ENCODE measurements at regions not wholly inside any gene's neighbourhood (a gene's known extent, or its start where the extent isn't known, plus 50 kb on each side); places are given as distances from the start of the nearest gene placed in this dataset.

DNA sequence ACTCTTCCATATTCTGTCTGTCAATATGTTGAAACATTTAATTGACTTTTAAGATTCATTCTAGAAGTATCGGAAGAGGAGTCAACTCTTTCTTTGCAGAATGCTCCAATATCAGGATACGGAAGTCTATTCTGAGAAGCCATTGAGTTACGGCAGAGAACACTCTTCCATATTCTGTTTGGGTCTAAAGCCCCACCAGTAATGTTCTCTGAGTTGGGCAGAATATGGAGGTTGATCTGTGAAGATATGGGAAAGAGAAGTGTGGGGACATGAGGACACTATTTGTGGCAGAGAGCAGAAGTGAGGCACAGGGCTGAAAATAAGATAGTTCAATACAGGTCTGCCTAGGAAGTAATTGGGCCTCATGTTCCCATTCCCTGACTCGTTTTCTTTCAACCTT is 300.0 kb downstream of the DIRAS2 start:
- DNase-seq: no peak

DNA sequence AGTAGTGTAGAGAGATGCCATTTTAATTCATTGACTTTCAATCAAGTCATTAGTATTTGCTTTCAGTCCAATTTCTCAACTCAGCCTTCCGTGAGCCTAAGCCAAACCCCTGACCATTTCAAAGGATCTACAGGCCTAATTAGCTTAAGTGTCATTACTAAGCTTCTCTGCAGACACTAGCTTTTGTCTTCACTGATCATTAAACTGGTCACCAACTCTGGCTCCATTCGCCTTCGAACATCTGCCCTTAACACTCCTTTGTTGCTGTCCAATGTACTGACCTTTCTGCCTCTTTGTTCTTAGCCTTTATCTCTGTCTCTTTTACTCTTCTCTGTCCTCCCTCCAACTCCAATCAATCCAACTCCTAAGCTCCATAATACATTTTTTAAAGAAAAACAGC is 299.3 kb downstream of the DIRAS2 start:
- no peak for DNase-seq

DNA sequence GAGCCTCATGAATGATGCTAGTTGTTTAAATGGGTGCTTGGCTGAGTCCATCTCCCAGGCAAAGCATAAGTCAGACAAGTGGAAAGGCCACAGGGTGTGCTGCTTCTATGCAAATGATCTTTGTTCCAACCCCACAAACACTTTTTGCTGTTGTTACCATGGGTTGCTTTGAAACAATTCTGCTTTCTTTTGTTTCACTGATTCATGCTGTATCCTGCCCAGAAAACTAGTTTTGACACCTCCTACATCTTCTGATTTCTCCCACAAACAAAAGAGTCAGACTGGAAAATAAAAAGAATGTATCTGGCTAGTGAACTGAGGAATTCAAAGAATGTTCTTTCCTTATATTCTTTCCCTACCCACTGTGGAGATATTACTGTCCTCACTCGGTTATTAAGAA is 298.6 kb downstream of the DIRAS2 start:
- DNase-seq: no peak

DNA sequence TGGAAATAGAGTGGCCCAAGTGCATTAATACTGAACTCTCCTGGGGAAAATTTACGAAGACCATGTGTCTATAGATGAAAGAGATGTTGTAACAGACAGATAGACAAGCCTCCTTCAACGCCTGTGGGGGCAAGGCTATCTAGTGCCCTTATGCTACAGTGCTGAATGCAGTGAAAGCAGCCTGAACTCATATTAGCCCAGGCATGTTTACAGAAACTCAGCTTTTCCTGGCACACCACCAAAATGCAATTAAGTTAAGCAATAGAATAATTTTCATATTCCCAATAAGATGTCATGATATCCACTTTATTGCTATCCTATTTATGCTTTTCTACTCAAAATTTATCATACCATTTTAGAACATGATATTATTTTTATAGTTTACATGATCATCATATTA is 277.0 kb downstream of the DIRAS2 start:
- DNase-seq: no peak

DNA sequence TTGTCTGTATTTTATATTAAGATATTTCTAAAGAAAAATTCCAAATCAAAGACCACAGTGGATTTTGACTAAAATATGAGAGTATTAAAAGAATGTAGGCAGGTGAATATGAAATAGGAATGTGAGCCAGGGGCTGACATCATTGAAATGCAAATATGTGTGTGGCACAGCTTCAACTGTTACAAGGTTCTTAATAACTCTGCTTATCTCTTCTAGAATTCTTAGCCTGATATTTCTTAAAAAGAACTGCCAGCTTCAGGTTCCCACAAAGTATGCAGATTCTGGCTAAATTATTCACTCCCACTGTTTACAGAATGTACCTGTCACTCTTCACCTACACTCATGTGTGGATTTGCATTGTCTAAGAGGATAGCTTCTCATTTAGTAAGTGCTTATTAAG is 274.4 kb downstream of the DIRAS2 start:
- DNase-seq: no peak

DNA sequence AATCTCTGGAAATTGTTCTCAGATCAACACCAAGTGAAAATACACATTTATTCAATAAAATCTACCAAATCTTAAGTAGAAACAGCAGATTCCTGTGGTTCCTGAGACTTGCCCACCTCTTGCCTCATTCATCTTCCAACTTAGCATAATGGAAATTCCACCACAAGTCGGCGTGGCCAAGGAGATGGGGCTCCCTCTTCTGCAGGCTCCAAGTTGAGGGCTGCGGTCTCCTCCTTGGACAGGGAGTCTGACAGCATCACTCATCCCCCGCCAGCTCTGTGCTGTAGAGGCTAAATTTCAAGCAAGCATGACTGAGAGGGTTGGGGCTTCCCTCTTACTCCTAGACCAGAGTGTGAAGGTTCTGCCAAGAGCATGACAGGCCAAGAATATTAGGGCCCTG is 273.7 kb downstream of the DIRAS2 start:
- no peak for DNase-seq

DNA sequence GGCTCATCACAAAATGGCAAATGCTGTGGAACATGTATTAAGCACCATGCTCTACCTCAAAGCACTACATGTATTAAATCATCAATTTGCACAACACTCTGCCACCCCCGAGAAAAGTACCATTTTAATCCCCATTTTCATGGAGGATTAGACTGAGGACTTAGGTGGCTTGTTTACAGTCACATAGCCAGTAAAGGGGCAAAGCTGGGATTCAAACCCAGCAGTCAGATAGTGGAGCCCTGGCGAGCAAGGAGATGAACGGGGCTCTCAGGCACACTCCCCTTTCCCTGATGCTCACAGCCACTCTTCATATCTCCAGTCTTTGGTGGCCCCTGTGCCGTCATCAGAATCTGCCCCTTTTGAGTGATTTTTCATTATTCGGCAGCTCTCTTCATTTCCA is 262.9 kb downstream of the DIRAS2 start:
- DNase-seq: no peak

DNA sequence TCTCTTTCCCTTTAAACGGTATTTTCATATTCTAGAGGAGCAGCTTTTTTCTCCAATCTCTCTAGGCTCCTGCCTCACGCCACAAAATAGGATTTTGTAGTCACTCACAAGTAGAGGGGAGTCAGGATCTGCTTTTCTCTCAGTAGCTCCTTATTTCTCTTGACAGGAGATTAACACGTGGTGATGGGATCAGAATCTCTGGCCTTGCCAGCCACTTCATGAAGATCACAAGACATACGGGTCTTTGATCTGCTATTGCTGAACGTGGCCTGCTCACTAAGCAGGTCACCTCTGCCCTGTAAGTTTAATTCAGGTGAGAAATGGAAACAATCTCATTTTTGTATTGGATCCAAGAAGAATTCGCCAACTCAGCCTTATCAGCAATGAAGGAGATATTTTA is 257.5 kb downstream of the DIRAS2 start:
- DNase-seq: no peak

DNA sequence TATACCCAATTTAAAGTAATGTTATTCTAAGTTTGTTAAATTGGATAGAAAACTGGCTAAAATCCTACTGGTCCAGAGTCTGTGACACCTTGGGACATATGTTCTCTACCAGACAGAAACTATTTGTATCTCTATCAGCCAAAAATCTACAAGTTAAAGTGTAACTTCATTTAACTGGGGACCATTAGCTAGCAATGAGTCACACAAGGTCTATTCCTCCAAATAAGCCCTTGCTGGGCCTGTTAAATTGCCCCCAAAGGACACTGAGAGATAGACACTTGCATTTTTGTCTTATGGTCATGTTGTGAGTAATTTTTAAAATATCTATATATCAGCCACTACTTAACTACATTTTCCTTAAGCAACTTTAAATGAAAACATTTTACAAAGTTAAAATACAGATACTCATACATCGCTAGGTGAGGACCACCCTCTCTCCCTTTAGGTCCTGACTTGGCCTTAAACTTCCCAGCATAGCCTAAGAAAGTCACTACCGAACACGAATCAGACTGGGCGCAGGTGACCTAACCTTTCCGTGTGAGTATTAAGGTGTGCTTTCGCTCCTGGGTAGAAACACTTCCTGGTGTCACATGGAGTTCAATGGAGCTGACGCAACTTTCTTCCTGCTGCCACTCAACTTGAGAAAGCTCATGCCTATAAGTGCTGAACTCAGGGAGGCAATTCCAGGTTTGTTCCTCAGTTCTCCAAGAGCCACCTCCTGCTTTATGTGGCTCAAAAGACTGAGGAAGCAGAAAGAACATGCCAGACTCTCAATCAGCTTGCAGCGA is 249.1 kb downstream of the DIRAS2 start:
- DNase-seq: no peak

DNA sequence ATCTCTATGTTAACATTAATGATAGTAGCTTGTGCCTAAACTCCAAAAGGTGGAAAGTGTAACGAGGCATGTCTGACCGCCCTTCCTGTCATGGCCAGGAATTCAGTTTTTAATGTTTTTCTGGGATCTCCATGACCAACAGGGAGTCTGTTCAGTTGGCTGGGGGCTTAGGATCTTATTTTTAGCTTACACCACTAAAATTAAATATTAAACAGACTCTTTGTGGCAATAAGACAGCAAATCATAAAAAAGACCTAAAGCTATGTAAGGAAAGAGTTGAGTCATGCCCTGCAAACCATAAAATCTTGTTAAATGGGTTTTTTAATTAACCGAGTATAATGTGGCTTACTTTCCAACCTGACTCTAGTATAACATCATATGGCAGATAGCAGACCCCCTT is 247.8 kb downstream of the DIRAS2 start:
- DNase-seq: no peak

DNA sequence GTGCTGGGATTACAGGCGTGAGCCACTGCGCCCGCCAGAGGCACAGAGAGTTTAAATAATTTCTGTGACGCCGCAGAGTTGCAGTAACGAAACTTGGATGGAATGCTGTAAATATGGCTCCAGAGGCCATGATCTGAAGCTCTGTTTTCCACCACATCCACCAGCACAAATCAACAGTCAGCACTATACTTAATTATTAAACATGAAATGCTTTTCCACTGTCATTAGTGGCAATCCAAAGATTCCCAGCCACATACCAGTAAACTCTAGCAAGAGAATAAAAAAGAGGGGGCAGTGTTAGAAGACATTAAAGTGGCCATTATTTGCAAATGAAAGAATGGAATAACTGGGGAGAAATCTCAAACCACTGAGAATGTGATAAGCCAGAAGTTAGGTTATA is 242.5 kb downstream of the DIRAS2 start:
- no peak for DNase-seq

DNA sequence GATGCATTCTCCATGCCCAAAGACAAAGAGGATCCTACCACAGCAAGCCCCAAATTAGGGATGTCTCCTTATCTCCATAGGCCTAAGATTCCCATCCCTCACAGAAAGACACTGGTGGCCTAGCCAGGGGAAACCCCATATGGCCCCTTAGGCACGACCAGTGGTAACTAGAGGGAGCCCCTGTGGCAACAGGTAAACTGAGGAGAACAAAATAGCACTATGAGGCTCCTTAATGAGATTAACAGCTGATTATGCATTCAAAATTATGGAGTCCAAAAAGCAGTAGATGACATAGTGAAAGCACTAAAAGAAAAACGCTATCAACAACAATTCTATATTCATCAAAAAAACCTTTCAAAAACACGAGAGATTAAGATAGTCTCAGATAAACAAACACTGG is 234.0 kb downstream of the DIRAS2 start:
- DNase-seq: no peak

DNA sequence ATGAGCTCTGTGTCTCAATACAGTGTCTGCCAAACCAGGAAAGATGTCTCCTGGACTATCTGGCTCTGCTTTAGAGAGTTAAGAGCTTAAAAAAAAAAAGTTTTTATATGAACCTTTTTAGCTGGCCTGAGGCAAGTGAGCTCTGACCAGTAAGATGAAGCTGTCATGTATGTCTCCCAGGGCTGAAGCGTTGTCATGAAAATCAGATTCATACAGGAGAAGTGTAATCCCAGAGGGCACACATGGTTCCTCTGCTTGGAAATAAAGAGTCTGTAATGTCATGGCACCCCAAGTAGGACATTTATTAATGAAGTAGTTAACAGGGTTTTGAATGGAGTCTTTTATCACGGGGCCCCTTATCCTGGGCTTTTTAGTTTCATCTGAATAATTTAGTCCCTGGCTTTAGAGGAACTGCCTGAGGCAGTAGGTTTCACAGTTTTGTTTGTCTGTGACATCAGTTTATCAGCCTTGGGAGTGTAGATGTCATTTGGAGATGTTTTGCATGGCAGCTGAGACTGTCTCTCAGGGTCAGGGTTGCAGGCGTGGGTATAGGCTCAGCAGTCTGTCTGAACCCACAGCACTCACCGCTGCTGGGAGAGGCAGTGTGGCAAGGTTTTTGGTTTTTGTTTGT is 223.3 kb downstream of the DIRAS2 start:
- no peak for DNase-seq

DNA sequence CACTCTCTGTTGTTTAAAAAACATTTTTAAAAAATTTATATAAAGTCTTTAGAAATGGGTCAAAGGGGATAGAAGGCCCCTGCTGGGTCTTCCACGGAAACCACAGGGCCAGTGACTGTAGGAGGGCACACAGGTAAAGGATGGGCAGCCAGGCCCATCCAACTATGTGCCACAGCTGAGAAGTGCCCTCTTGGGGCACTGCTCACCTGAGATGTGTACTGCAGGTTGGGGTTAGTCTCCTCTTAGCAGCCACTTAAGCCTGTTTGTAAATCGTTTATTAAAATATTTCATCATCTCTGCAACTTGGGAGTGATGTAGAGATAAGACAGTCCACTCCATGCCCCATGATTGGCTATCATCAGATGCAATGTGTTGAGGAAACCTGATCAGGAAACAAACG is 222.4 kb downstream of the DIRAS2 start:
- DNase-seq: no peak

DNA sequence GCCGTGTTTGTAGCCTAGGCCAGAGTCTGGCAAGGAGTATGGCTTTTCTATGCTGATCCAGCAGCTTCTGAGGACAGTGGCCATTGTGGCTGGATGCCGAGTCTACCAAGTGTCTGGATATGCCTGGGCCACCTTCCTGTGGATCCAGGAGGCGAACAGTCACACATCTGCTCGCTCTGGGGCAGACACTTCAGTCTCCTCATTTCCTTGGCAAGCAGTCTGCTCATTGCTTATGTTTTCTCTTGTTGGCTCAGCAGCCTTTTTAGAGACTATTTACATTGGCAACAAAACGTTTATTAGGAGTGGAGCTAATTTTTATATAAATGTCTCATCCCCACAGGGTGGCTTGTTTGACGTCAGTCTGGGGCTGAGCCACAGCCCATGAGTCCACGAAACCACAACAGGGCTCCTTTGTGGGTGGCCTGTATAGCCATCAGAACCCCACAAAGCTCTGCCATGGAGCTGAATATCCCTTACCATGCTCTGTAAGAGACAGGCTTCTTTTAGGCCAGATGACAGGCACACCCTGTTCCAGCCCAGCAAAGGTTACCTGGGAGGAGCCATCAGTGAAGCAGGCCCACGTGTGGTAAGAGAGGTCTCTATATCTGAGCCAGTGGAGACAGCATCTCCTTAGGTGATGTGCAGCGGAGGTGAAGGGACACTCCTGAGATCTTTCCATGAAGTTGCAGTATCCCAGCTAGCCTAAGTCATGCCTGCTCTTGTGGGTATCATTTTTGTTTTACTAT is 221.7 kb downstream of the DIRAS2 start:
- no peak for DNase-seq

DNA sequence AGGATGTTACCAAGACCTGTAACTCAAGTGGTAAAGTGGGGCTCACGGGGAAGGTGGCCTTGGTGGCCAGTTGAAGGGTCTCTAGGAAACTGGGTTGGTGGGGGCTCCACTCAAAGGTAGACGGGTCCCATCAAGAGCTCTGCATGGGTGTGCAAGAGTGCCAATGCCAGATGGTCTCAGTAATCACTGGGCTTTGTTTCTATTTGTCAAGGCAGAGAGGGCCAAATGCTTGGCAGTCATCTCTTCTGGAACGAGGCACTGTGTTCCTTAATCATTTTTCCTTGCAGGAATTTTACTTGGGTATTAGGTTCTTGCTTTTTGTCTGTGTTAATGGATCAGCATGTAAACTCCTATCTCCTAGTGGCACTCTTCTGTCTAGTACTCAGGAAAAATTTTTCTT is 220.8 kb downstream of the DIRAS2 start:
- DNase-seq: no peak

DNA sequence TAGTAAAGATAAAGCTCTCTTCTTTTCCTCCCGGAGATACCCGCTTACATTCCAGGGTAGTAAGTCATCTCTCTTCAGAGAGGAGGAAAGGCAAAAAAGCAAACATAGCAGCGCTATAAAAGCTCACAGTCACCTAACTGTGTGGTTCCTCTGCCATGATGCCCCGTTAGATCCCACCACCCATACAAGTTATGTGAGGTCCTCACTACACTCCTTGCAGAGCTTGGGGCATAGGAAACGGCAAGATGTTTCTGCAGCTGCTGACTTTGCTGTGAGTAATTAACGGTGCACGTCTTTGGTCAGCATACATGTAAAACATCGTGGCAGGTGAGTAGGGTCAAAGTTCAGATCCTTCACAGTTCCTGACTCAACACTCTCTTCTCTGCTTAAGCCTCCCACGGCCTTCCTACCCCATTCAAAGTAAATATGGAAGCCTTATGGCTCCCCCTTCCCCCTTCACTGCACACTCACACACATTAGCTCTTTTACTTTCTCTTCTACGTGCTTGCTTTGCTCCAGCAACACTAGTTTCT is 218.9 kb downstream of the DIRAS2 start:
- no peak for DNase-seq

DNA sequence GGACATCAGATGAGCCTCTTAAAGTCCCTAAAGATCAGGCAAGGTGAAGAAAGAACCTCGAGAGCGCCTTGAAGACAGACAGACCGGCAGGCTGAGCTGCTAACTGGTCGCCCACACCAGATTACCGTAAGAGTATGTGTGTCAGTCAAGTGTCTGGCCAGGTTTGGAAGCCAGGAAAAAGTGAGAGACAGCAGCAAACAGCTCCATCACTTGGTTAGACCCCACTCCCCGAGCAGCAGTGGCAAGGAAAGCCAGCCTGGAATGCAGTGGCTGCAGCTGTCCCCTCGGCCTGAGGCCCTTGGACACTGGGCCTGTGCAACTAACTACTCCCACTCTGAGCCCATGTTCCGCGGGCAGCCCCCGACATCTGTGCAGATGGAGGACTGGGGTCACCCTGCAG is 214.1 kb downstream of the DIRAS2 start:
- no peak for DNase-seq

DNA sequence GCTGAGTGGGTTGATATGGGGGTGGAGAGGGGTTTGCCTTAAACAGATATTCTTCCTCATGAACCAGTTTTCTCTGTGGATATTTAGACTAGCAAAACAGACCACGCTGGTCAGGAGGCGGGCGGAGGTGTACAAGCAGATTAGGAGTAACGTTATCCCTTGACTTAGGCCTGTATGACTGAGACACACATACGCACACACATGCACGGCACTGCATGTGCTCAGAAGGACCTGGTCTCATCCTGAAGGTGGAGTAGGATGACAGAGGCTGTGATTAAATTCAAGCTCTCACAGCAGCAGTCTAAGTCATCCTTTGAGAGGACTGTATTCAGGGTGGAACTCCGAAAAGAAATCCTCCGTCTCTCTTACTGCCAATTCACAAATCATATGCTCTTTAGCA is 209.7 kb downstream of the DIRAS2 start:
- no peak for DNase-seq

DNA sequence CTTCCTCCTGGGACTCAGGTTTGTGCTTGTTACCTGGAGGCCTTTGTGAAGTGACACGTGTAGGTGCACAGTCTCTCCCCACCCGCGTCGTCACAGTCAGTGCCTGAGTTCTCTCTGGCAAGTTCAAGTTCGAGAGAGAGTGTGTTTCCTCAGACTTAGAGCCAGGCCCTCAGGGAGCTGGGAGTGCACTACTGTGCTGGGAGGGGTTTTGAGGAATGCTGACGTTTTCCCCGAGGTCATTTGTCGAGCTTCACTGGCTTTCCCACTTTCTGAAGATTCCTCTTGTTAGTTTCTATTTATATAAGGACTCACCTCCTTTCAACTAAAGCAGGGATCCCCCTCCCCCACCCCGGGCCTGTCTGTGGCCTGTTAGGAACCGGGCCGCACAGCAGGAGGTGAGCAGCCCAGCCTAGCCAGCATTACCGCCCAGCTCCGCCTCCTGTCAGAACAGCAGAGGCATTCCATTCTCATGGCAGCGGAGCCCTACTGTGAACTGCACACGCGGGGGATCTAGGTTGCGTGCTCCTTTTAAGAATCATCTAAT is 209.2 kb downstream of the DIRAS2 start:
- DNase-seq: no peak

DNA sequence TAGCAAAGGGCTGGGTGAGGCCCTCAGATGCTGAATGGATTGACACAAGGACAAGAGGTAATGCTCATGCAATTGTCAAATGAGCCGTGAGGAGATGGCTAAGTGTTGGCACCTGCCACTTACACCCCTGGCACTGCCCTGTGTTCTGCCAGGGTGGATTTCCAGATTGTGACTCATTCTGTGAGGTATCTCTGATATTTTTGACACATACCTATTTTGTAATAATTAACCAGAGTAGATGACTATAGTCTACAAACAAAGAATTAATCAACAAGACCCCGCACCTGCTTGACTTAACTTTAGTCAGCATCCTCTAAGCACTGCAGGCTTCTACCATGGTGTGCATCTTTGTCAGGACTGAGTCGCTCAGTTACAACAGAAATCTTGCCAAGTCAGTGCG is 200.8 kb downstream of the DIRAS2 start:
- no peak for DNase-seq

DNA sequence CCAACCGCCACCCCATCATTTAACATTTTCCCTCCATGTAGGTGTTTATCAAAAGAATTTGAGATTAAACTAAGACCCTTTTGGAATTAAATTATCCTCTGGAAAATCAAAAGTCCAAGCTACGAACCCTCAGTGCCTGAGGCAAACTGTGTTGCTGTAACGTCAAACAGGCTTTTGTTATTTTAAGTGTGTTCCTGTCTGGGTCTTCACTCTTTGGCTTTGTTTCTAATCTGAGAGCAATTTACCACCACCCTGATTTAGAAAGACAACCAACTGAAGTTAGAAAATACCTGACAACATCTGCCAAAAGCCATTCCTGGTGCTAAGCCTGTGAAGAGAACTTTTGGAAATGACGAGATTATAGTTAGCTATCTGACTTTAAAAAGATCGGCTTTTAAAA is 199.9 kb downstream of the DIRAS2 start:
- no peak for DNase-seq

DNA sequence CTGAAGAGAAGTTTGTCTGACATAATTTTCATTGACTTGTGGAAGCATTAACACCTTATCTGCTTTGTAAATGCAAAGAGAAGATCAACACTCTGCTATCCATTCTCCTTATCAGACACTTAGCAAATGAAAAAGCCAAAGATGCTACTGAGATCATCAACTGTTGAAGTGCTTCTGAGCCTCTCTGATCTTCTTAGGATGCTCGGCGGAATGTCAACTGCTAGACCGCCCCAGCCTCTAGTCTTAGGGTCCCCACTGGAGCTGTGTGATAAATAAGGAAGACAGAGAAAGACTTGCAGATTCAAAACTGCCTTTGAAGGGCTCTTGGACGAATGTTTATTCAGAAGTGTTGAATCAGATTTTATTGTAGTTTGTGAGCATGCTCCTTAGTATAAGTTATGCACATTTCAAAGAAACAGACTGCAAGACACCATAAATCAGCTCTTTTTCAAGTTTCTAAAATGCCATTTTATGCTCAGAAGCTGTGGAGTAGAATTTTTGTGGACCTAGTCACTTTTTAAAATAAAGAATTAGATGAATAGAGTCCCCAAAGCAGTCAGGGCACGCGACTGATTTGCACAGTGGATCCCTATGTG is 197.9 kb downstream of the DIRAS2 start:
- no peak for DNase-seq
